HEK293 (cell line): ENCODE measurements at regions not wholly inside any gene's neighbourhood (a gene's known extent, or its start where the extent isn't known, plus 50 kb on each side); places are given as distances from the start of the nearest gene placed in this dataset.

ENCODE experiments used
- CTCF ChIA-PET: fragments of 350-600 bp; formaldehyde crosslinking; extraction: SDS; loops from one replicate; lab custom pipeline; 2021; ENCODE audit warnings: antibody characterized with exemption; lab: Yijun Ruan, JAX
- POLR2A ChIA-PET: fragments of 300-600 bp; formaldehyde crosslinking; extraction: SDS; loops from one replicate; lab custom pipeline; 2020; ENCODE audit warnings: antibody characterized with exemption, inconsistent platforms; lab: Yijun Ruan, JAX
- H3K27ac ChIP-seq: fragments of 200-500 bp; sonication (Bioruptor generic); 2 replicates; pipeline ENCODE4 v1.5.1; 2014; ENCODE audit warnings: low read depth, low read length, control low read depth, inconsistent platforms; ENCODE audit errors: extremely low read depth
- H3K36me3 ChIP-seq, 2 experiments: fragments of 200-500 bp in 1 of 2; sonication (Bioruptor generic) in 1 of 2; 1 replicate in 1 of 2; 2 replicates in 1 of 2; pipeline ENCODE4 v1.5.1; 2014 to 2017; ENCODE audit warnings: inconsistent platforms in 2 of 2, low read length in 2 of 2; ENCODE audit not compliant: control insufficient read depth in 2 of 2, insufficient read depth in 1 of 2
- H3K4me1 ChIP-seq: fragments of 200-500 bp; sonication (Bioruptor generic); 2 replicates; pipeline ENCODE4 v1.5.1; 2014; ENCODE audit warnings: mild to moderate bottlenecking, low read length, inconsistent platforms; ENCODE audit not compliant: control insufficient read depth, insufficient read depth
- H3K4me3 ChIP-seq: 2 replicates; pipeline ENCODE4 v1.5.1; 2011; ENCODE audit warnings: low read depth, mild to moderate bottlenecking, control low read depth, low read length, moderate library complexity
- H3K9me3 ChIP-seq: fragments of 200-500 bp; sonication (Bioruptor generic); 2 replicates; pipeline ENCODE4 v1.5.1; 2014; ENCODE audit warnings: low read depth, low read length, inconsistent platforms; ENCODE audit not compliant: control insufficient read depth, insufficient read depth
- KLF7 ChIP-seq: fragments of 450-650 bp; formaldehyde crosslinking; IDR thresholded peaks from 2 replicates; pipeline ENCODE4 v1.5.1; 2016; ENCODE audit warnings: missing biosample characterization, missing genetic modification characterization, borderline replicate concordance
- PRDM2 ChIP-seq: fragments of 450-650 bp; formaldehyde crosslinking; IDR thresholded peaks from 2 replicates; pipeline ENCODE4 v1.5.1; 2016; ENCODE audit warnings: missing biosample characterization, missing genetic modification characterization, borderline replicate concordance
- SALL2 ChIP-seq: fragments of 450-650 bp; formaldehyde crosslinking; IDR thresholded peaks from 2 replicates; pipeline ENCODE4 v1.5.0; 2017; ENCODE audit warnings: missing biosample characterization, mild to moderate bottlenecking, missing genetic modification characterization, borderline replicate concordance
- SCRT2 ChIP-seq: fragments of 450-650 bp; formaldehyde crosslinking; IDR thresholded peaks from 2 replicates; pipeline ENCODE4 v1.5.1; 2016; ENCODE audit warnings: missing biosample characterization, missing genetic modification characterization
- ZBTB17 ChIP-seq: fragments of 450-650 bp; formaldehyde crosslinking; IDR thresholded peaks from 2 replicates; pipeline ENCODE4 v1.5.1; 2016; ENCODE audit warnings: missing biosample characterization, missing genetic modification characterization
- ZNF140 ChIP-seq: fragments of 450-650 bp; formaldehyde crosslinking; IDR thresholded peaks from 2 replicates; pipeline ENCODE4 v1.5.1; 2016; ENCODE audit warnings: missing biosample characterization, missing genetic modification characterization
- ZNF645 ChIP-seq: fragments of 450-650 bp; formaldehyde crosslinking; IDR thresholded peaks from 2 replicates; pipeline ENCODE4; 2016; ENCODE audit warnings: missing biosample characterization, missing genetic modification characterization
- ZNF654 ChIP-seq: fragments of 450-650 bp; formaldehyde crosslinking; IDR thresholded peaks from 2 replicates; pipeline ENCODE4 v1.5.1; 2016; ENCODE audit warnings: low read depth, missing biosample characterization, missing genetic modification characterization
- TF ChIP-seq, protein P1 (sequence below): fragments of 450-650 bp; formaldehyde crosslinking; IDR thresholded peaks from 2 replicates; pipeline ENCODE4 v1.5.1; 2016; ENCODE audit warnings: missing biosample characterization, missing genetic modification characterization
- TF ChIP-seq, protein P2 (sequence below): fragments of 450-650 bp; formaldehyde crosslinking; IDR thresholded peaks from 2 replicates; pipeline ENCODE4 v1.5.1; 2016; ENCODE audit warnings: missing biosample characterization, missing genetic modification characterization

GRCh38 chr13:53150568-53150967, 122.0 kb downstream of the OLFM4 start:
- no peak overlapping the region for H3K27ac ChIP-seq
- POLR2A ChIA-PET, result no interaction called here
- H3K4me1 ChIP-seq, result no peaks in the 10 kb centered on the region
- TF ChIP-seq PRDM2 (tag by site-specific recombination) (no peak), ZBTB17 (tag by site-specific recombination) (peak; percentile 28; the same call in 1 of the 2 replicates)
- H3K9me3 ChIP-seq, result no peaks in the 10 kb centered on the region
- no peaks in the 10 kb centered on the region for H3K36me3 ChIP-seq
- no peak overlapping the region for H3K4me3 ChIP-seq
- CTCF ChIA-PET, result interaction anchor here (0.8 kb wide), 1 partner anchor 183 kb away, joined by 3 read pairs; no protein-coding TSS in a partner anchor

DNA sequence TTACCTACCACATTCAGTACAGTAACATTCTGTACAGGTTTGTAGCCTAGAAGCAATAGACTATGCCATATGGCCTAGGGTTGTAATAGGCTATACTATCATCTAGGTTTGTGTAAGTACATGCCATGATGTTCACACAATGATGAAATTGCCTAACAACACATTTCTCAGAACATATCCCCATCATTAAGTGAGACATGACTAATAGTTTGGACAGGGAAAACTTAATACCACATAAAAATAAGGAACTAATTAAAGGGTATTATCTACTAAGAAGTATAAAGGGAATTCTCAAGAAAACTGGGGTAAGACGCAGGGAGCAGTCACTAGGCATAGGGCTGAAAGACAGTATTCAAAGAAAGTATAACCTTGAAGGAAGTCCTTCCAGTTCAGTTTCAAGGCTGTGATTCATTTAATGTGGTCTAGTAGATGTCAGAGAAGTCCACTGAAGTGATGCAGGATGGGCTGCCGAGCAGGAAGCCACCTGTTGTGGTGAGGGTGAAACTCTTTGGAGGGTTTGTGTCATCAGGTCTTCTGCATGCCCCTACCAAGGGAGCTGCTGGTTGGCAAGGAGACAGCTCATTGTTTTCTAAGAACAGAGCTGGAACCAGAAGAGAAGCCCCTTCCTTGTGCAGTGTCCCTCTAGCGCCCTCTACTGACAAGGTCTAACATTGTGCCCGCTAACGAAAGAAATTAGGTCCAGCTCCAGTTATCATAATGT, 122.9 kb downstream of the OLFM4 start:
- Histone ChIP-seq H3K4me3 (no peak overlapping the region), H3K27ac (no peak overlapping the region), H3K4me1 (no peaks in the 10 kb centered on the region), H3K9me3 (no peaks in the 10 kb centered on the region), H3K36me3 (no peaks in the 10 kb centered on the region)
- POLR2A ChIA-PET, result no interaction called here
- TF ChIP-seq ZNF140 (tag by site-specific recombination), result no peak
- TF ChIP-seq SCRT2 (tag by site-specific recombination), result peak; percentile 79
- TF ChIP-seq ZNF645 (tag by site-specific recombination), result no peak
- no peak for TF ChIP-seq KLF7
- no peak for TF ChIP-seq SALL2 (tag by site-specific recombination)
- TF ChIP-seq ZNF654 (tag by site-specific recombination), result peak; percentile 77
- TF ChIP-seq, protein P1, sequence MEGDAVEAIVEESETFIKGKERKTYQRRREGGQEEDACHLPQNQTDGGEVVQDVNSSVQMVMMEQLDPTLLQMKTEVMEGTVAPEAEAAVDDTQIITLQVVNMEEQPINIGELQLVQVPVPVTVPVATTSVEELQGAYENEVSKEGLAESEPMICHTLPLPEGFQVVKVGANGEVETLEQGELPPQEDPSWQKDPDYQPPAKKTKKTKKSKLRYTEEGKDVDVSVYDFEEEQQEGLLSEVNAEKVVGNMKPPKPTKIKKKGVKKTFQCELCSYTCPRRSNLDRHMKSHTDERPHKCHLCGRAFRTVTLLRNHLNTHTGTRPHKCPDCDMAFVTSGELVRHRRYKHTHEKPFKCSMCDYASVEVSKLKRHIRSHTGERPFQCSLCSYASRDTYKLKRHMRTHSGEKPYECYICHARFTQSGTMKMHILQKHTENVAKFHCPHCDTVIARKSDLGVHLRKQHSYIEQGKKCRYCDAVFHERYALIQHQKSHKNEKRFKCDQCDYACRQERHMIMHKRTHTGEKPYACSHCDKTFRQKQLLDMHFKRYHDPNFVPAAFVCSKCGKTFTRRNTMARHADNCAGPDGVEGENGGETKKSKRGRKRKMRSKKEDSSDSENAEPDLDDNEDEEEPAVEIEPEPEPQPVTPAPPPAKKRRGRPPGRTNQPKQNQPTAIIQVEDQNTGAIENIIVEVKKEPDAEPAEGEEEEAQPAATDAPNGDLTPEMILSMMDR (tag by site-specific recombination), result peak; percentile 64; the same call in 1 of the 2 replicates
- TF ChIP-seq, protein P2, sequence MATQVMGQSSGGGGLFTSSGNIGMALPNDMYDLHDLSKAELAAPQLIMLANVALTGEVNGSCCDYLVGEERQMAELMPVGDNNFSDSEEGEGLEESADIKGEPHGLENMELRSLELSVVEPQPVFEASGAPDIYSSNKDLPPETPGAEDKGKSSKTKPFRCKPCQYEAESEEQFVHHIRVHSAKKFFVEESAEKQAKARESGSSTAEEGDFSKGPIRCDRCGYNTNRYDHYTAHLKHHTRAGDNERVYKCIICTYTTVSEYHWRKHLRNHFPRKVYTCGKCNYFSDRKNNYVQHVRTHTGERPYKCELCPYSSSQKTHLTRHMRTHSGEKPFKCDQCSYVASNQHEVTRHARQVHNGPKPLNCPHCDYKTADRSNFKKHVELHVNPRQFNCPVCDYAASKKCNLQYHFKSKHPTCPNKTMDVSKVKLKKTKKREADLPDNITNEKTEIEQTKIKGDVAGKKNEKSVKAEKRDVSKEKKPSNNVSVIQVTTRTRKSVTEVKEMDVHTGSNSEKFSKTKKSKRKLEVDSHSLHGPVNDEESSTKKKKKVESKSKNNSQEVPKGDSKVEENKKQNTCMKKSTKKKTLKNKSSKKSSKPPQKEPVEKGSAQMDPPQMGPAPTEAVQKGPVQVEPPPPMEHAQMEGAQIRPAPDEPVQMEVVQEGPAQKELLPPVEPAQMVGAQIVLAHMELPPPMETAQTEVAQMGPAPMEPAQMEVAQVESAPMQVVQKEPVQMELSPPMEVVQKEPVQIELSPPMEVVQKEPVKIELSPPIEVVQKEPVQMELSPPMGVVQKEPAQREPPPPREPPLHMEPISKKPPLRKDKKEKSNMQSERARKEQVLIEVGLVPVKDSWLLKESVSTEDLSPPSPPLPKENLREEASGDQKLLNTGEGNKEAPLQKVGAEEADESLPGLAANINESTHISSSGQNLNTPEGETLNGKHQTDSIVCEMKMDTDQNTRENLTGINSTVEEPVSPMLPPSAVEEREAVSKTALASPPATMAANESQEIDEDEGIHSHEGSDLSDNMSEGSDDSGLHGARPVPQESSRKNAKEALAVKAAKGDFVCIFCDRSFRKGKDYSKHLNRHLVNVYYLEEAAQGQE (tag by site-specific recombination), result 0 out of 2 replicates have a peak, but pooled peaks have one; percentile 45
- peak; percentile 55 for TF ChIP-seq ZBTB17 (tag by site-specific recombination)
- CTCF ChIA-PET, result interaction anchor here (0.5 to 2.1 kb wide), 35 partner anchors 8 to 534 kb away, joined by 3 to 33 read pairs (median 4); partner anchors contain the start of gene SUGT1
